ENCODE measurements at regions not wholly inside any gene's neighbourhood (a gene's known extent, or its start where the extent isn't known, plus 50 kb on each side); places are given as distances from the start of the nearest gene placed in this dataset.

DNA sequence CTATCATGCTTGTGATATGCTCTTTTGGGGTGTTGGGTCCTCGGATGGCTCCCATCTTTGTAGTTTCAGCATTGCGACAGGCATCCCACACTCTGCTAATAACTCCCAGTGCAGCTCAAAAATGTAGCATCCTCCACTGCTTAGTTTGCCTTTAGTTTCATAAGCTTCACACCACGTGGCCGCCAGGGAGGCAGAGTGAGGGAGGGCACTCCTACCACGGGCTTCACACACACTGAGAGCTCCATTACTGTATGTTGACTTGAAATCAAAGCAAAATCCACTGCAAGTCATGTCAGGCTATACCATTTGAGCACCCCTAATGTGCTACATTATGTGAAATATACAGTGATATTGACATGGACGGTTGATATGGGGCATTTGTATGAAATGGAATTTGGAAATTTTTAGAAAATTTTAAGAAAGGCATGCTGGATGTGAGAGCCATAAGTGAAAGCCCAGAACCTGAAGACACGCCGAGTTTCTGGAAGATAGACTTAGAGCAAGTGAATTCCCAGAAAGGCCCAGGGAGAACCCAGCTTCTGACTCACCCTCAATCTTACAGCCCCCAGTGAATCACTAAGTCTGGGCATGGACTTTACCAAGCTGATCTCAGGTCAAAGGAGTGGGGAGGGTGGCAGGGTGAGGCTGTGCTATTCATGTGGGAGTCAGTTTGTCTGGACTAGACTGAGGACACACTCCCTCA lies 94.1 kb downstream of the HSPH1 start:
- ChIA-PET POLR2A (no interaction called here), CTCF (interaction anchor here (1.6 kb wide), 1 partner anchor 23 kb away, joined by 4 read pairs; no protein-coding TSS in a partner anchor)
- no peak for DNase-seq (ENCODE audit: extremely low spot score)
- TF ChIP-seq ELF4 (IDR thresholded peaks at IDR 0.05) (no peak), FOXM1 (IDR thresholded peaks at IDR 0.05; ENCODE audit: borderline replicate concordance) (no peak)

DNA sequence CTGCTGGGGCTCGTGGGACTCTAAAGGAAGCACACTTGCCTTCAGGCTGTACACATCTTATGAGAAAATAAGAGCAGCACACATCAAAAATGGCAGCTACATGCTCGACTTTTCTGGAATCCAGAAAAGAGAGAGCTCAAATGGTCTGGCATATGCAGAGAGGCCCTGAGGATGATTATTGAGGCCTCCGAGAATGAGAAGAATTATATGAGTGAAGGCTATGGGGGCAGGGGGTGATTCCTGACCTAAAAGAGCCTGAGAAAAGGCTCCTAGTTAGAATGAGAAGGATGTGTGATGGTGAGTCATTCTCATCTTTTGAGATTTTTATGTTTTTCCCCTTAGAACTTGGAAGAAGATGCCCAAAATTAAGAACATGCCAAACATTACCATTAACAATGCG lies 97.1 kb downstream of the HSPH1 start:
- ChIA-PET POLR2A (no interaction called here), CTCF (interaction anchor here (0.8 kb wide), 1 partner anchor 15 kb away, joined by 4 read pairs; no protein-coding TSS in a partner anchor)
- no peak for DNase-seq (ENCODE audit: extremely low spot score)
- TF ChIP-seq FOXA1 (IDR thresholded peaks at IDR 0.05) (no peak), SP1 (IDR thresholded peaks at IDR 0.05) (no peak), ZNF384 (IDR thresholded peaks at IDR 0.05) (no peak), BHLHE40 (IDR thresholded peaks at IDR 0.05; ENCODE audit: borderline replicate concordance) (no peak), ARNT (IDR thresholded peaks at IDR 0.05) (no peak), ELF4 (IDR thresholded peaks at IDR 0.05) (no peak), TARDBP (IDR thresholded peaks at IDR 0.05) (no peak), FOXM1 (IDR thresholded peaks at IDR 0.05; ENCODE audit: borderline replicate concordance) (no peak), HDGF (IDR thresholded peaks at IDR 0.05; ENCODE audit: borderline replicate concordance) (no peak), FOXK2 (IDR thresholded peaks at IDR 0.05) (no peak), LEF1 (IDR thresholded peaks at IDR 0.05; ENCODE audit: borderline replicate concordance) (no peak), L3MBTL2 (conservative IDR thresholded peaks at IDR 0.05) (no peak), PKNOX1 (IDR thresholded peaks at IDR 0.05) (no peak), SUZ12 (IDR thresholded peaks at IDR 0.05) (no peak), NFRKB (IDR thresholded peaks at IDR 0.05) (no peak), CTBP1 (IDR thresholded peaks at IDR 0.05; ENCODE audit: borderline replicate concordance) (no peak)

- ChIA-PET POLR2A (no interaction called here), CTCF (no interaction called here)
- DNase-seq (ENCODE audit: extremely low spot score), result no peak
Measured at GRCh38 chr13:31063772-31064171, 97.9 kb downstream of the HSPH1 start.

DNA sequence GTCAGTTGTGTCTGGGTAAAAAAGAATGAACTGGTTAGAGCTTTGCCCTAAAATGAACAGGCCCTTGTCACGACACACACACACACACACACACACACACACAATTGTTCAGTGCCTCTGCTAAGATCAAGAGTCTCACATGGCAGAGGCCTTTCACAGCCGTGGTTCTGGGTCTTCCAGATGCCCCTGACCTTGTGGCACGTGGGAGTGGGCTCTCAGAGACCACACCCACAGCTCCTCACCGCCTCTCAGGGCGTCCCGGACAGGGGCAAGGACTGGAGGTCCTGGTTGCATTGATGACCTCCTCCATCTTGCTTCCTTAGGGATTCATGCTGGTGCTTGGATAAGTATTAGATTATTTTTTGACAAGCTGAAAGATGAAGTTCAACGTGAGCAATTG lies 101.0 kb downstream of the HSPH1 start:
- no peak for DNase-seq (ENCODE audit: extremely low spot score)
- TF ChIP-seq LEF1 (IDR thresholded peaks at IDR 0.05; ENCODE audit: borderline replicate concordance), result no peak
- no peak for TF ChIP-seq BHLHE40 (IDR thresholded peaks at IDR 0.05; ENCODE audit: borderline replicate concordance)
- no peak for TF ChIP-seq FOXK2 (IDR thresholded peaks at IDR 0.05)
- TF ChIP-seq ZNF384 (IDR thresholded peaks at IDR 0.05), result no peak
- CTCF ChIA-PET, result interaction anchor here (0.8 kb wide), 1 partner anchor 16 kb away, joined by 3 read pairs; no protein-coding TSS in a partner anchor
- POLR2A ChIA-PET, result no interaction called here

More at GRCh38 chr13:31063772-31064171, 97.9 kb downstream of the HSPH1 start:
- no peak for TF ChIP-seq TARDBP (IDR thresholded peaks at IDR 0.05)
- no peak for TF ChIP-seq L3MBTL2 (conservative IDR thresholded peaks at IDR 0.05)
- no peak for TF ChIP-seq FOXA1 (IDR thresholded peaks at IDR 0.05)
- no peak for TF ChIP-seq FOXK2 (IDR thresholded peaks at IDR 0.05)
- TF ChIP-seq PKNOX1 (IDR thresholded peaks at IDR 0.05), result no peak
- no peak for TF ChIP-seq ZNF384 (IDR thresholded peaks at IDR 0.05)
- TF ChIP-seq CTBP1 (IDR thresholded peaks at IDR 0.05; ENCODE audit: borderline replicate concordance), result no peak
- no peak for TF ChIP-seq BHLHE40 (IDR thresholded peaks at IDR 0.05; ENCODE audit: borderline replicate concordance)
- no peak for TF ChIP-seq LEF1 (IDR thresholded peaks at IDR 0.05; ENCODE audit: borderline replicate concordance)
- TF ChIP-seq NFRKB (IDR thresholded peaks at IDR 0.05), result no peak
- no peak for TF ChIP-seq ARNT (IDR thresholded peaks at IDR 0.05)
- no peak for TF ChIP-seq SUZ12 (IDR thresholded peaks at IDR 0.05)
- TF ChIP-seq SP1 (IDR thresholded peaks at IDR 0.05), result no peak
- TF ChIP-seq ELF4 (IDR thresholded peaks at IDR 0.05), result no peak
- no peak for TF ChIP-seq FOXM1 (IDR thresholded peaks at IDR 0.05; ENCODE audit: borderline replicate concordance)
- no peak for TF ChIP-seq HDGF (IDR thresholded peaks at IDR 0.05; ENCODE audit: borderline replicate concordance)

DNA sequence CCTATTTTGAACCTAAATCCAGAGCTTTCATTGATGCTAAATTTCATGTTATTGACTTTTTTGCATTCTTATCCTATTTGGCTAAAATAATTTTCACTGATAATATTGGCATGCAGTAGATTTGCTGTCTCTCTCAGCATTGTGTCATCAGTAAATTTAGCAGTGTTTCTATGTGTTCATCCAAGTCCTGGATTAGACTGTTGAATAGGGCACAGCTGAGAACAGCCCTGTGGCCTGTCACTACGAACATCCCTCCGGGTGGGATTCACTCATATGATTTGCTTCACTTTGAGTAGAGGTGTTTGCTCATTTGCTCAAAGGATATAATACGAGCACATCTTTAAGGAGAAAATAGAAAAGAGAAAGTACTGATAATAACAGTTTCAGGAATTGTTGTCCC lies 101.5 kb downstream of the HSPH1 start:
- ChIA-PET POLR2A (no interaction called here), CTCF (interaction anchor here (0.8 kb wide), 1 partner anchor 15 kb away, joined by 3 read pairs; no protein-coding TSS in a partner anchor)
- TF ChIP-seq CTBP1 (IDR thresholded peaks at IDR 0.05; ENCODE audit: borderline replicate concordance) (no peak), TARDBP (IDR thresholded peaks at IDR 0.05) (no peak)
- DNase-seq (ENCODE audit: extremely low spot score), result no peak

DNA sequence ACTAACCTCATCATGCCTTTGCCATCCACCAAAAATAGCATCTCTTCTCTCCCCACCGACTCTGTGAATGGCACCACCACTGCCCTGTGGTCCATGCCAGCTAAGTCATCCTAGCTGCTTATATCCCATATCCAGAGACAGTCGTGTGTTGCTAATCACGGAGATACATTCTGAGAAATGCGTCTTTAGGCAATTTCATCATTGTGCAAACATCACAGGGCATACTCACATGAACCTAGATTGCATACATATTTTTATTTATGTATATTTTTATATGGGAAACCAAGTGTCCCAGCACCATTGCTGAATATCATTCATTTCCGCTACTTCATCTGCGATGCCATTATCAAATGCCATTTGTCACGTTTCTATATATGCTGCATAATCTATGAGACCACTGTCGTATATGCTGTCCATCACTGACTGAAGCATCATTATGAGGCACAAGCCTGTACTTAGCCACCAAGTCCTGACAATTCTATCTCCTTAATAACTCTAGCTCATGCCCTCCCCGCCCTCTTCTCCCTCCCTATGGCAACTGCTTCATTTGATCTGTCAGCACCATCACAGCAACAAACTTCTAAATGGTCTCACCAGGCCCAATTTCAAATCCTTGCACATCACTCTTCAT lies 104.2 kb downstream of the HSPH1 start:
- POLR2A ChIA-PET, result no interaction called here
- CTCF ChIA-PET, result no interaction called here

GRCh38 chr13:31056644-31057271 lies 104.9 kb downstream of the HSPH1 start:
- DNase-seq (ENCODE audit: extremely low spot score), result no peak
- TF ChIP-seq FOXM1 (IDR thresholded peaks at IDR 0.05; ENCODE audit: borderline replicate concordance) (no peak), SUZ12 (IDR thresholded peaks at IDR 0.05) (no peak), ARNT (IDR thresholded peaks at IDR 0.05) (no peak), PKNOX1 (IDR thresholded peaks at IDR 0.05) (no peak)
- ChIA-PET POLR2A (no interaction called here), CTCF (no interaction called here)

More for the DNA sequence above, 104.2 kb downstream of the HSPH1 start:
- no peak for DNase-seq (ENCODE audit: extremely low spot score)
- TF ChIP-seq HDGF (IDR thresholded peaks at IDR 0.05; ENCODE audit: borderline replicate concordance) (no peak), NFRKB (IDR thresholded peaks at IDR 0.05) (no peak), FOXK2 (IDR thresholded peaks at IDR 0.05) (no peak)
